ENCODE measurements at regions not wholly inside any gene's neighbourhood (a gene's known extent, or its start where the extent isn't known, plus 50 kb on each side); places are given as distances from the start of the nearest gene placed in this dataset.
"Not testable (repeated sequence)": the region's sequence is repeated elsewhere in the genome, so short reads cannot be mapped to it uniquely, and the experiment has no call there.

DNA sequence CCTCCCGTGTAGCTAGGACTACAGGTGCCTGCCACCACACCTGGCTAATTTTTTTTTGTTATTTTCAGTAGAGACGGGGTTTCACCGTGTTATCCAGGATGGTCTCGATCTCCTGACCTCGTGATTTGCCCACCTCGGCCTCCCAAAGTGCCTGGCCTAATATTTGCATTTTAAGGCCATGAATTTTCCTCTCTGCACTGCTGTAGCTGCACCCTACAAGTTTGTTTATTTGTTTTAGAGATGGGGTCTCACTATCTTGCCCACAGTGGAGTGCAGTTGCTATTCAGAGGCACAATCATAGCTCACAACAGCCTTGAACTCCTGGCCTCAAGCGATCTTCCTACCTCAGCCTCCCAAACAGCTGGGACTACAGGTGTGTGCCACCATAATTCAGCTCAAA, 59.8 kb upstream of the NBPF3 start:
- H2BK12ac ChIP-seq (ENCODE audit: low read length); H3K4ac ChIP-seq (ENCODE audit: low read depth, low read length); H3K23ac ChIP-seq (ENCODE audit: low read length); H3K27me3 ChIP-seq (ENCODE audit: insufficient read depth, low read length); H4K8ac ChIP-seq (ENCODE audit: low read depth, low read length); H4K12ac ChIP-seq (ENCODE audit: low read depth, low read length); H2AK5ac ChIP-seq (ENCODE audit: low read length); H3K18ac ChIP-seq (ENCODE audit: low read length); H3K27ac ChIP-seq (ENCODE audit: low read depth, low read length); H2AFZ ChIP-seq (ENCODE audit: insufficient read depth, low read length, poor library complexity); H3K79me1 ChIP-seq (ENCODE audit: low read length); H3K9me3 ChIP-seq (ENCODE audit: insufficient read depth, low read depth, low read length); H2BK5ac ChIP-seq (ENCODE audit: low read depth, low read length, poor library complexity); H3K36me3 ChIP-seq (ENCODE audit: control insufficient read depth in 1 of 2, insufficient read depth in 2 of 2, low read length in 2 of 2); DNase-seq; H3K14ac ChIP-seq (ENCODE audit: low read length); H4K91ac ChIP-seq (ENCODE audit: low read depth, low read length); H3K79me2 ChIP-seq (ENCODE audit: control insufficient read depth, insufficient read depth, low read length, poor library complexity); H3K4me1 ChIP-seq (ENCODE audit: control insufficient read depth in 1 of 2, insufficient read depth in 2 of 2, low read length in 2 of 2); H3K4me2 ChIP-seq (ENCODE audit: low read length); H3K9ac ChIP-seq (ENCODE audit: low read length); H2BK120ac ChIP-seq (ENCODE audit: insufficient read depth, low read length, poor library complexity); H3K4me3 ChIP-seq (ENCODE audit: low read depth, low read length): not testable (repeated sequence)
- no CpG with 5 or more reads among the region's 7 CpGs for WGBS (ENCODE audit: extremely low coverage, insufficient coverage, insufficient read length)

DNA sequence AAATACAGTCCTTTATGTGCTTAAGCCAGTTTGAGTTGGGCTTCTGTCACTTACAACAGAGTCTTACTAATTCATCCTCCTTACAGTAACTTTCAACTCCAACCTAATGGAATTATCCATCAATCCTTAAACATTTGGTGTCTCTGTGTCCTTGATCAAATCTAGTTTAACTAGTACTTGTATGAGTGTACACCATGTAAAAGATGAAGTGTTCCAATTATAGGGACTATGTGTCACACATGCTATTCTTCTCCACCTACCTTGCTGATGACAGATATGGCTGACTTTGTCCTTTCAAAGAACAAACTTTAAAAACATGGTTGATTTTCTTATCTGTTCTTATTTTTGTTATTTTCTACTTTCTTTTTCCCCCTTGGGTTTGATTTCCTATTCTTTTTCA, 60.4 kb upstream of the NBPF3 start:
- H2AFZ ChIP-seq (ENCODE audit: insufficient read depth, low read length, poor library complexity) = no peak overlapping the region
- H3K36me3 ChIP-seq (ENCODE audit: control insufficient read depth in 1 of 2, insufficient read depth in 2 of 2, low read length in 2 of 2) = no peaks in the 10 kb centered on the region
- H3K4ac ChIP-seq (ENCODE audit: low read depth, low read length) = no peak overlapping the region
- H4K8ac ChIP-seq (ENCODE audit: low read depth, low read length) = no peak overlapping the region
- no peak overlapping the region for H4K91ac ChIP-seq (ENCODE audit: low read depth, low read length)
- no peak overlapping the region for H2BK12ac ChIP-seq (ENCODE audit: low read length)
- no peaks in the 10 kb centered on the region for H3K27me3 ChIP-seq (ENCODE audit: insufficient read depth, low read length)
- peaks cover 3 to 8% of the 10 kb centered on the region in 2 experiments for H3K4me1 ChIP-seq (ENCODE audit: control insufficient read depth in 1 of 2, insufficient read depth in 2 of 2, low read length in 2 of 2)
- no peak overlapping the region for H4K12ac ChIP-seq (ENCODE audit: low read depth, low read length)
- no peak overlapping the region for H3K23ac ChIP-seq (ENCODE audit: low read length)
- peaks cover 2% of the 10 kb centered on the region for H3K9me3 ChIP-seq (ENCODE audit: insufficient read depth, low read depth, low read length)
- no peak overlapping the region for H3K14ac ChIP-seq (ENCODE audit: low read length)
- no peak overlapping the region for H3K18ac ChIP-seq (ENCODE audit: low read length)
- no peak overlapping the region for H2BK120ac ChIP-seq (ENCODE audit: insufficient read depth, low read length, poor library complexity)
- H3K9ac ChIP-seq (ENCODE audit: low read length) = no peak overlapping the region
- no peaks in the 10 kb centered on the region for H3K79me1 ChIP-seq (ENCODE audit: low read length)
- H2BK5ac ChIP-seq (ENCODE audit: low read depth, low read length, poor library complexity) = no peak overlapping the region
- H3K4me3 ChIP-seq (ENCODE audit: low read depth, low read length) = no peak overlapping the region
- no peak overlapping the region for H3K27ac ChIP-seq (ENCODE audit: low read depth, low read length)
- H3K4me2 ChIP-seq (ENCODE audit: low read length) = no peak overlapping the region
- no peak overlapping the region for H2AK5ac ChIP-seq (ENCODE audit: low read length)
- H3K79me2 ChIP-seq (ENCODE audit: control insufficient read depth, insufficient read depth, low read length, poor library complexity) = no peaks in the 10 kb centered on the region
- no peak for DNase-seq

- Histone ChIP-seq H2BK5ac (ENCODE audit: low read depth, low read length, poor library complexity) (no peak overlapping the region), H3K4me1 (ENCODE audit: control insufficient read depth in 1 of 2, insufficient read depth in 2 of 2, low read length in 2 of 2) (peaks cover 3 to 6% of the 10 kb centered on the region in 2 experiments), H3K23ac (ENCODE audit: low read length) (no peak overlapping the region), H4K12ac (ENCODE audit: low read depth, low read length) (no peak overlapping the region), H3K27me3 (ENCODE audit: insufficient read depth, low read length) (no peaks in the 10 kb centered on the region), H3K18ac (ENCODE audit: low read length) (no peak overlapping the region), H2AK5ac (ENCODE audit: low read length) (no peak overlapping the region), H3K4me3 (ENCODE audit: low read depth, low read length) (no peak overlapping the region), H3K79me1 (ENCODE audit: low read length) (no peaks in the 10 kb centered on the region), H2BK120ac (ENCODE audit: insufficient read depth, low read length, poor library complexity) (no peak overlapping the region), H2AFZ (ENCODE audit: insufficient read depth, low read length, poor library complexity) (no peak overlapping the region), H4K8ac (ENCODE audit: low read depth, low read length) (no peak overlapping the region), H2BK12ac (ENCODE audit: low read length) (no peak overlapping the region), H3K36me3 (ENCODE audit: control insufficient read depth in 1 of 2, insufficient read depth in 2 of 2, low read length in 2 of 2) (no peaks in the 10 kb centered on the region), H3K79me2 (ENCODE audit: control insufficient read depth, insufficient read depth, low read length, poor library complexity) (no peaks in the 10 kb centered on the region), H3K9me3 (ENCODE audit: insufficient read depth, low read depth, low read length) (peaks cover 2% of the 10 kb centered on the region), H3K27ac (ENCODE audit: low read depth, low read length) (no peak overlapping the region), H4K91ac (ENCODE audit: low read depth, low read length) (no peak overlapping the region), H3K4me2 (ENCODE audit: low read length) (no peak overlapping the region), H3K9ac (ENCODE audit: low read length) (no peak overlapping the region), H3K4ac (ENCODE audit: low read depth, low read length) (no peak overlapping the region), H3K14ac (ENCODE audit: low read length) (no peak overlapping the region)
- no peak for DNase-seq
- WGBS (ENCODE audit: extremely low coverage, insufficient coverage, insufficient read length) = no CpG with 5 or more reads among the region's 9 CpGs
Measured at GRCh38 chr1:21378705-21379494, 61.0 kb upstream of the NBPF3 start.

DNA sequence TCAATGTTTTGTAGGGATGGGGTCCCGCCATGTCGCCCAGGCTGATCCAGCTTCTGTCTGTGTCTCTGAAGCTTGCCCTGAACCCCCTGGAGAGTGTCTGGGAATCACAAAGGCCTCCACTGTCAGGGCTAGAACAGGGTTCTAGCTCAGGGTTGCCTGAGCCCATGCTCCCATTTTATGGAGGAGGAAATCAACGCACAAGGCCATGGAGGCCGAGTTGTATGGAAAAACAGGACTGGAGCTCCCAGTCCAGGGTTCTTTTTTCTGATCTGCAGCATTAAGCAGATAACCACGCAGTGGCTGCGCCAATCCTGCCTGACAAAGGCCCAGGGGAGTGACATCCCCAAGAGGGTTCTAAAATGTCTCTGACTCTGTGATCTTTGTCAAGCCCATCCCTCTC, 67.6 kb upstream of the NBPF3 start:
- H4K8ac ChIP-seq (ENCODE audit: low read depth, low read length) = no peak overlapping the region
- H3K14ac ChIP-seq (ENCODE audit: low read length) = no peak overlapping the region
- H3K4ac ChIP-seq (ENCODE audit: low read depth, low read length) = no peak overlapping the region
- H2AK5ac ChIP-seq (ENCODE audit: low read length) = no peak overlapping the region
- no peak overlapping the region for H4K12ac ChIP-seq (ENCODE audit: low read depth, low read length)
- H4K91ac ChIP-seq (ENCODE audit: low read depth, low read length) = no peak overlapping the region
- H3K79me2 ChIP-seq (ENCODE audit: control insufficient read depth, insufficient read depth, low read length, poor library complexity) = no peaks in the 10 kb centered on the region
- H3K4me1 ChIP-seq (ENCODE audit: control insufficient read depth in 1 of 2, insufficient read depth in 2 of 2, low read length in 2 of 2) = no peaks in the 10 kb centered on the region
- H2BK12ac ChIP-seq (ENCODE audit: low read length) = no peak overlapping the region
- no peak overlapping the region for H2BK120ac ChIP-seq (ENCODE audit: insufficient read depth, low read length, poor library complexity)
- peaks cover 2% of the 10 kb centered on the region for H3K9me3 ChIP-seq (ENCODE audit: insufficient read depth, low read depth, low read length)
- no peak overlapping the region for H3K4me2 ChIP-seq (ENCODE audit: low read length)
- H3K79me1 ChIP-seq (ENCODE audit: low read length) = no peaks in the 10 kb centered on the region
- no peak overlapping the region for H3K23ac ChIP-seq (ENCODE audit: low read length)
- H3K27ac ChIP-seq (ENCODE audit: low read depth, low read length) = no peak overlapping the region
- DNase-seq = no peak
- no peaks in the 10 kb centered on the region for H3K27me3 ChIP-seq (ENCODE audit: insufficient read depth, low read length)
- H2AFZ ChIP-seq (ENCODE audit: insufficient read depth, low read length, poor library complexity) = no peak overlapping the region
- no CpG with 5 or more reads among the region's 6 CpGs for WGBS (ENCODE audit: extremely low coverage, insufficient coverage, insufficient read length)
- no peak overlapping the region for H2BK5ac ChIP-seq (ENCODE audit: low read depth, low read length, poor library complexity)
- no peak overlapping the region for H3K9ac ChIP-seq (ENCODE audit: low read length)
- no peak overlapping the region for H3K18ac ChIP-seq (ENCODE audit: low read length)
- no peaks in the 10 kb centered on the region for H3K36me3 ChIP-seq (ENCODE audit: control insufficient read depth in 1 of 2, insufficient read depth in 2 of 2, low read length in 2 of 2)
- H3K4me3 ChIP-seq (ENCODE audit: low read depth, low read length) = no peak overlapping the region

Measured in trophoblast cell (in vitro differentiated cells and primary cell).